NCI-H2227 treated with DMSO at 0.1 percent for 48 hours (cell line): ENCODE measurements at regions not wholly inside any gene's neighbourhood (a gene's known extent, or its start where the extent isn't known, plus 50 kb on each side); places are given as distances from the start of the nearest gene placed in this dataset.

ENCODE experiments used
- DNase-seq: peaks from one replicate; lab custom pipeline; 2025; lab: John Stamatoyannopoulos, UW

DNA sequence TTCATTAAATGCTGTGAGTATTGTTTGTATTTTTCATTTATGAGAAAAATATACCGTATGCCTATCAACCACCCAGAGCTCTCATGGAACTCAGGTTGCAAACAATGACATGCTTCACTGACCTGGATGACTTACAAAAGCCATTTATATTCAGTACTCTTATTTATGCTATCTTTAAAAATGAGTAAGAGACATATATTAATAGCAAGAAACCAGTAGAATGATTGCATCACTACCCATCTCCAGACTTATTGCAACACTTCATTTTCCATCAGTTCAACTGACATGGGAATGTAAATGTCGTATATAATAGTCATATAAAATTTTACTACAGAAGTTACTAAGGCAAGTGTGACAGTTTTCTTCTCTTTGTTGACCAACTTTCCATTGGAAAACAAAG, 69.1 kb downstream of the OTP start:
- DNase-seq = no peak

GRCh38 chr5:77568555-77568954, 70.0 kb downstream of the OTP start:
- no peak for DNase-seq

DNA sequence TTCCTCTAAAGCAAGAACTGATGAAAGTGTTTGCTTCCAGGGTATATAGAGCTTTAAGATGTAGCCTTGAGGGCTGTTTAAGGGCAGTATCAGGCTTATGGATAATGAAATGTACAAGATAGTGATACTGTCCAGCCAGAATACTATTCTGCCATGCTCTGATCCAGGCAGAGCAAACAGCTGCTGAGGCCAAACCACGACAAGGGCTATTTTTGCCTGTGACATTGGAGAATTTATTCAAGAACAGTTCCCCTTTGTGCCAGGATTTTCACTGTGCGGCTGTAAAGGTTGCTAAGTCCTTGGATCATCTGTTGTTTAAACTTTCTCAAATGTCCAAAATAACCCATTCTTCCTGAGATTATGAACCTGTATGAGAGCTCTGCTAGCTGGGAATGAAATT, 70.4 kb downstream of the OTP start:
- DNase-seq = no peak

DNA sequence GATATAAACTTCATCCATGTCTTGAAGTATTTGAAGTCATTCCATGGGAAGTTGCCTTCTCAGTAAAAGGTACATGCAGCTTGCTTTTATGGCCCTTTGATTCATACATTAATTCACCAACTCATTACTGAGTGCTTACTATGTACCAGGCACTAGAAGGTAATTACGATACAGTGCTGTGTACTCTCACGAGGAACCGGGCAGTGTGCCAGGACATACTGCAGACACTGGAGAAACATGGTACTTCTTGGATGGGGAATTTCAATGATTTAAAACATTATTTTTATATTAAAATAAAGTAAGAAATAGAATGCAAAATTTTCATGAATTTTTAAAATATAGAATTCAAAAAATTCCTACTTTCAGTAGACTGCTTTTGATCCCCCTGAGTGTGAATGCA, 71.4 kb upstream of the WDR41 start:
- DNase-seq = no peak

DNA sequence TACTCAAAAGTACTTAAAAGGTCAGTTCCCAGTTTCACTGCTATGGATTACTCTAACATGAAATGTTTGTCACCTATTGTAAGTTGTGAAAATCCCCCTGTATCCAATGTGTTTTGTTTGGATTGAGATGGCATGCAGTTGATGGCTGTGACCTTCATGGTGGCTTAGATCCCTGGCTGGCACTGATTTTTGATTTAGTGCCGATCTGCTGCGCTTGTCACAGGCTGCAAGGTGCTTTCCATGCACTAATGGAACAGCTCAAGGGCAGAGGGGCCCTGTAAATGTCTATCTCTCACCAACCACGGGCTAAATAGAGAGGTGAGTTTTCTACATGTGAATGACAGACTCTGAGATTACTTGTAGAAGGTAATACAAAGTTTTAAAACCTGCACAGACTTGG, 69.8 kb upstream of the WDR41 start:
- DNase-seq = no peak

- peak; percentile 3 for DNase-seq
These were observed 68.7 kb upstream of the WDR41 start for GRCh38 chr5:77560677-77561263.

- no peak for DNase-seq
These were observed 66.2 kb upstream of the WDR41 start for GRCh38 chr5:77558266-77558665.

DNA sequence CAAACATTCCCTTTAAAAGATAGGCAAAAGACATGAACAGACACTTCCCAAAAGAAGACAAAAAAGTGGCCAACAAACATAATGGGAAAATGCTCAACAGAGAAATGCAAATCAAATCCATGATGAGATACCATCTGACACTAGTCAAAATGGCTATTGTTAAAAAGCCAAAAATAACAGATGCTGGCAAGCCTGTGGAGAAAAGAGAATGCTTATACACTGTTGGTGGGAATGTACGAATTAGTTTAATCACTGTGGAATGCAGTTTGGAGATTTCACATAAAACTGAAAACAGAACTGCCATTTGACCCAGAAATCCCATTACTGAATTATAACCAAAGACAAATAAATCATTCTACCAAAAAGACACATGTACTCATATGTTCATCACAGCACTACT, 58.3 kb upstream of the WDR41 start:
- DNase-seq = no peak

- no peak for DNase-seq
These were observed 53.2 kb upstream of the WDR41 start for GRCh38 chr5:77545285-77545684.
